ENCODE measurements at regions not wholly inside any gene's neighbourhood (a gene's known extent, or its start where the extent isn't known, plus 50 kb on each side); places are given as distances from the start of the nearest gene placed in this dataset.

- Histone ChIP-seq H3K9ac (ENCODE audit: low read length) (no peak overlapping the region), H3K4ac (ENCODE audit: low read depth in 1 of 2, low read length in 2 of 2) (no peak overlapping the region), H4K8ac (ENCODE audit: low read length) (no peak overlapping the region), H3K27me3 (ENCODE audit: control insufficient read depth in 1 of 2, insufficient read depth in 1 of 2, low read length in 2 of 2) (no peaks in the 10 kb centered on the region), H3K9me3 (ENCODE audit: control insufficient read depth, low read length) (peaks cover 12% of the 10 kb centered on the region), H3K79me1 (replicated peaks; ENCODE audit: low read length, poor library complexity, severe bottlenecking) (no peaks in the 10 kb centered on the region), H2BK15ac (ENCODE audit: low read depth, poor library complexity, severe bottlenecking) (no peak overlapping the region), H2BK120ac (ENCODE audit: low read depth, low read length) (no peak overlapping the region), H2BK12ac (ENCODE audit: low read length in 2 of 2) (no peak overlapping the region), H2AK5ac (ENCODE audit: low read length, severe bottlenecking) (no peak overlapping the region), H4K91ac (ENCODE audit: low read length) (no peak overlapping the region), H2AFZ (ENCODE audit: low read depth, low read length) (no peak overlapping the region), H3K14ac (ENCODE audit: low read length in 2 of 2) (no peak overlapping the region), H3K36me3 (ENCODE audit: control insufficient read depth in 1 of 2, insufficient read depth in 2 of 2, low read depth in 1 of 2, low read length in 2 of 2) (no peaks in the 10 kb centered on the region), H3K23ac (ENCODE audit: low read length in 2 of 2) (no peak overlapping the region), H3K18ac (ENCODE audit: low read depth in 1 of 2, low read length in 2 of 2) (no peak overlapping the region), H2BK5ac (ENCODE audit: low read depth, low read length, poor library complexity, severe bottlenecking) (no peak overlapping the region), H3K27ac (ENCODE audit: low read length, poor library complexity, severe bottlenecking) (no peak overlapping the region), H3K4me2 (ENCODE audit: low read length, poor library complexity, severe bottlenecking) (no peak overlapping the region), H3K4me1 (ENCODE audit: control insufficient read depth, insufficient read depth, low read depth, low read length) (no peaks in the 10 kb centered on the region), H3K4me3 (ENCODE audit: insufficient read depth in 1 of 2, low read depth in 1 of 2, low read length in 2 of 2) (no peak overlapping the region)
- WGBS: 93% methylated on average over 3 of the region's 4 CpGs
- no peak for DNase-seq
Measured at GRCh38 chr1:222229672-222230312, 318.1 kb downstream of the HHIPL2 start.

- H4K8ac ChIP-seq (ENCODE audit: low read length): no peak overlapping the region
- H2BK12ac ChIP-seq (ENCODE audit: low read length in 2 of 2): no peak overlapping the region
- no peak overlapping the region for H2BK120ac ChIP-seq (ENCODE audit: low read depth, low read length)
- H3K27me3 ChIP-seq (ENCODE audit: control insufficient read depth in 1 of 2, insufficient read depth in 1 of 2, low read length in 2 of 2): no peaks in the 10 kb centered on the region
- no peak overlapping the region for H3K18ac ChIP-seq (ENCODE audit: low read depth in 1 of 2, low read length in 2 of 2)
- no peak overlapping the region for H3K27ac ChIP-seq (ENCODE audit: low read length, poor library complexity, severe bottlenecking)
- no peak overlapping the region for H3K9ac ChIP-seq (ENCODE audit: low read length)
- H3K4me3 ChIP-seq (ENCODE audit: insufficient read depth in 1 of 2, low read depth in 1 of 2, low read length in 2 of 2): no peak overlapping the region
- WGBS: 85% methylated on average over 4 of the region's 4 CpGs
- H3K14ac ChIP-seq (ENCODE audit: low read length in 2 of 2): no peak overlapping the region
- no peak overlapping the region for H2AK5ac ChIP-seq (ENCODE audit: low read length, severe bottlenecking)
- H3K36me3 ChIP-seq (ENCODE audit: control insufficient read depth in 1 of 2, insufficient read depth in 2 of 2, low read depth in 1 of 2, low read length in 2 of 2): no peaks in the 10 kb centered on the region
- H3K9me3 ChIP-seq (ENCODE audit: control insufficient read depth, low read length): peaks cover 12% of the 10 kb centered on the region
- no peak overlapping the region for H3K4me2 ChIP-seq (ENCODE audit: low read length, poor library complexity, severe bottlenecking)
- no peak overlapping the region for H2BK5ac ChIP-seq (ENCODE audit: low read depth, low read length, poor library complexity, severe bottlenecking)
- H4K91ac ChIP-seq (ENCODE audit: low read length): no peak overlapping the region
- no peaks in the 10 kb centered on the region for H3K4me1 ChIP-seq (ENCODE audit: control insufficient read depth, insufficient read depth, low read depth, low read length)
- DNase-seq: peak; percentile 33
- H3K23ac ChIP-seq (ENCODE audit: low read length in 2 of 2): no peak overlapping the region
- no peaks in the 10 kb centered on the region for H3K79me1 ChIP-seq (replicated peaks; ENCODE audit: low read length, poor library complexity, severe bottlenecking)
- no peak overlapping the region for H2BK15ac ChIP-seq (ENCODE audit: low read depth, poor library complexity, severe bottlenecking)
- no peak overlapping the region for H3K4ac ChIP-seq (ENCODE audit: low read depth in 1 of 2, low read length in 2 of 2)
- H2AFZ ChIP-seq (ENCODE audit: low read depth, low read length): no peak overlapping the region
Measured at GRCh38 chr1:222225316-222225691, 322.6 kb downstream of the HHIPL2 start.

GRCh38 chr1:222224636-222225315 is 323.1 kb downstream of the HHIPL2 start:
- DNase-seq: peak; percentile 41
- no peak overlapping the region for H3K14ac ChIP-seq (ENCODE audit: low read length in 2 of 2)
- H4K8ac ChIP-seq (ENCODE audit: low read length): no peak overlapping the region
- no peak overlapping the region for H3K4me3 ChIP-seq (ENCODE audit: insufficient read depth in 1 of 2, low read depth in 1 of 2, low read length in 2 of 2)
- peak overlapping the region; percentile 30 for H3K9ac ChIP-seq (ENCODE audit: low read length)
- H3K36me3 ChIP-seq (ENCODE audit: control insufficient read depth in 1 of 2, insufficient read depth in 2 of 2, low read depth in 1 of 2, low read length in 2 of 2): no peaks in the 10 kb centered on the region
- no peak overlapping the region for H3K4ac ChIP-seq (ENCODE audit: low read depth in 1 of 2, low read length in 2 of 2)
- no peak overlapping the region for H2BK12ac ChIP-seq (ENCODE audit: low read length in 2 of 2)
- no peak overlapping the region for H2BK5ac ChIP-seq (ENCODE audit: low read depth, low read length, poor library complexity, severe bottlenecking)
- no peak overlapping the region for H2BK120ac ChIP-seq (ENCODE audit: low read depth, low read length)
- H3K27me3 ChIP-seq (ENCODE audit: control insufficient read depth in 1 of 2, insufficient read depth in 1 of 2, low read length in 2 of 2): no peaks in the 10 kb centered on the region
- no peak overlapping the region for H3K23ac ChIP-seq (ENCODE audit: low read length in 2 of 2)
- H3K18ac ChIP-seq (ENCODE audit: low read depth in 1 of 2, low read length in 2 of 2): no peak overlapping the region
- H3K9me3 ChIP-seq (ENCODE audit: control insufficient read depth, low read length): peaks cover 9% of the 10 kb centered on the region
- H3K4me1 ChIP-seq (ENCODE audit: control insufficient read depth, insufficient read depth, low read depth, low read length): no peaks in the 10 kb centered on the region
- H2AFZ ChIP-seq (ENCODE audit: low read depth, low read length): no peak overlapping the region
- no peaks in the 10 kb centered on the region for H3K79me1 ChIP-seq (replicated peaks; ENCODE audit: low read length, poor library complexity, severe bottlenecking)
- H3K27ac ChIP-seq (ENCODE audit: low read length, poor library complexity, severe bottlenecking): no peak overlapping the region
- no peak overlapping the region for H4K91ac ChIP-seq (ENCODE audit: low read length)
- H2BK15ac ChIP-seq (ENCODE audit: low read depth, poor library complexity, severe bottlenecking): no peak overlapping the region
- H3K4me2 ChIP-seq (ENCODE audit: low read length, poor library complexity, severe bottlenecking): no peak overlapping the region
- H2AK5ac ChIP-seq (ENCODE audit: low read length, severe bottlenecking): no peak overlapping the region
- 91% methylated on average over 4 of the region's 4 CpGs for WGBS

- H2AK5ac ChIP-seq (ENCODE audit: low read length, severe bottlenecking): no peak overlapping the region
- H3K4me1 ChIP-seq (ENCODE audit: control insufficient read depth, insufficient read depth, low read depth, low read length): no peaks in the 10 kb centered on the region
- H2BK5ac ChIP-seq (ENCODE audit: low read depth, low read length, poor library complexity, severe bottlenecking): no peak overlapping the region
- H3K36me3 ChIP-seq (ENCODE audit: control insufficient read depth in 1 of 2, insufficient read depth in 2 of 2, low read depth in 1 of 2, low read length in 2 of 2): no peaks in the 10 kb centered on the region
- peaks cover 7% of the 10 kb centered on the region for H3K9me3 ChIP-seq (ENCODE audit: control insufficient read depth, low read length)
- H3K4me2 ChIP-seq (ENCODE audit: low read length, poor library complexity, severe bottlenecking): no peak overlapping the region
- DNase-seq: peak; percentile 38
- no peak overlapping the region for H4K91ac ChIP-seq (ENCODE audit: low read length)
- H2BK120ac ChIP-seq (ENCODE audit: low read depth, low read length): no peak overlapping the region
- H3K9ac ChIP-seq (ENCODE audit: low read length): no peak overlapping the region
- H3K14ac ChIP-seq (ENCODE audit: low read length in 2 of 2): no peak overlapping the region
- H3K23ac ChIP-seq (ENCODE audit: low read length in 2 of 2): no peak overlapping the region
- no peak overlapping the region for H3K4me3 ChIP-seq (ENCODE audit: insufficient read depth in 1 of 2, low read depth in 1 of 2, low read length in 2 of 2)
- 73% methylated on average over 4 of the region's 4 CpGs for WGBS
- H2BK12ac ChIP-seq (ENCODE audit: low read length in 2 of 2): no peak overlapping the region
- H3K18ac ChIP-seq (ENCODE audit: low read depth in 1 of 2, low read length in 2 of 2): no peak overlapping the region
- no peak overlapping the region for H3K4ac ChIP-seq (ENCODE audit: low read depth in 1 of 2, low read length in 2 of 2)
- no peak overlapping the region for H2BK15ac ChIP-seq (ENCODE audit: low read depth, poor library complexity, severe bottlenecking)
- no peak overlapping the region for H2AFZ ChIP-seq (ENCODE audit: low read depth, low read length)
- H3K79me1 ChIP-seq (replicated peaks; ENCODE audit: low read length, poor library complexity, severe bottlenecking): no peaks in the 10 kb centered on the region
- no peaks in the 10 kb centered on the region for H3K27me3 ChIP-seq (ENCODE audit: control insufficient read depth in 1 of 2, insufficient read depth in 1 of 2, low read length in 2 of 2)
- H4K8ac ChIP-seq (ENCODE audit: low read length): no peak overlapping the region
- no peak overlapping the region for H3K27ac ChIP-seq (ENCODE audit: low read length, poor library complexity, severe bottlenecking)
Measured at GRCh38 chr1:222224156-222224555, 323.7 kb downstream of the HHIPL2 start.

All from mesenchymal stem cell (in vitro differentiated cells and primary cell).